Activated CD8-positive, alpha-beta memory T cell treated with anti-CD3 and anti-CD28 coated beads for 1 hour (primary cell): ENCODE measurements at regions not wholly inside any gene's neighbourhood (a gene's known extent, or its start where the extent isn't known, plus 50 kb on each side); places are given as distances from the start of the nearest gene placed in this dataset.

Experiments used
- DNase-seq, 2 donors: peaks; one replicate each; pipeline ENCODE4 v3.0.0-alpha.2; 2020; ENCODE audit warnings: low read depth in 1 of 2; ENCODE audit errors: extremely low read depth in 1 of 2

DNA sequence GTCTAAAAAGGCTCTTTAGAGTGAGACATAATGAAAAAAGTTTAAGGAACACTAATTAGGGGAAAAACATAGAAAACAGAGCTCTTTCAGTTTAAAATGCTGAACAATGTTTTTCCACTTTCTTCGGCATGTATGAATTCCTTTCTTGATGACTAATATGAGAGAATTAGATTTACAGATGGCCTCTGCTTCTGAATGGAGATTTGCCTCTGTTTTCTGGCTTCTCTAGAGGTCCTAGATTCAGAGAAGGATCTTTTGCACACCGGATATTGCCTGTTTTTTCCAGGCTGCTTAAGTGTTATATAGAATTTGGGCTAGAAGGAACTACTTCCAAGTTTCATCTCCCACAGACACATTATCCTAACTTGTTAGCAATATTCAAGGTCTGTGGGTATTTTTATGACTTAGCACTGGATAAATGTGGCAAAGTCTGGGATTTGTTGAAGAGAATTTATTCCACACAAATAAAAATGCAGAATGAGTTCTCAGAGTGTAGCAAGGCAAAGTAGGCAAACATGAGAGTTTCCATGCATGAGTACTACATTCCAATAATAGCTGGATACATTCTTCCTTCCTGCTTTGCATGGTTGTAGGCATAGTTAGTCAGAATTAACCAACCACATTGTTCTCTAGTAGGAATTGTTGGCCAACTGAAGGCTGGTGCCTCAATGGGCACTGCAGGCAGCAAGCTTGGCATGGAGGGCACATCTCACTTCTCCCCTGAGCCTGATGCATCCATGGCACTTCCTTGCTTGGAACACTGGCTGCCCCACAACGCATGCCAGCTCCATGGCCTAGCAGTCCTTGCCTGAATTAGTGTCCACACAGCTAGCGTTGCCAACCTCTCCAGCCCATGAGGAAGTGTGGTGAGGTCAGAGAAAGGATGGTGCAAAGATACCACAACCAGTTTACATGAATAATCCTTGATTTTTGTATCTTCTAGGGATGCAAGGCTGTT lies 224.2 kb downstream of the CLIC5 start:
- no peak for DNase-seq

DNA sequence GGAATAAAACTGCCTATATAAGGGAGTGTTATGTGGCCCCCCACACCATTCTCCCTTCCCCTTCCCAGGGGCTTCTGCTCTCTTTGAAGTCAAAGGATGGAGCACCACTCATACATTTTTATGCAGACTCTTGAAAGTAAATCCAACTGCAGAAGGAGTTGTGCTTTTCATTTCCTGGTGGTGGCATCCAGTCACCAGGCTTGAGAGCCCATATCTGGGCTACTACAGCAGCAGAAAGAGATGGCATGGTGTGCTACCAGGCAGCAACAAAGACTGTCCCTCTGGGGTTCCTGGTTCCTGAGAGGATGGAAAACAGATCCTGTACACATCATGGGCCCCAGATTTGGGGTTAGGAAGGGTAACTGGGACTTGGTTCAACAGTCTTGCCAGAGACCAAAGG lies 226.4 kb downstream of the CLIC5 start:
- no peak for DNase-seq

DNA sequence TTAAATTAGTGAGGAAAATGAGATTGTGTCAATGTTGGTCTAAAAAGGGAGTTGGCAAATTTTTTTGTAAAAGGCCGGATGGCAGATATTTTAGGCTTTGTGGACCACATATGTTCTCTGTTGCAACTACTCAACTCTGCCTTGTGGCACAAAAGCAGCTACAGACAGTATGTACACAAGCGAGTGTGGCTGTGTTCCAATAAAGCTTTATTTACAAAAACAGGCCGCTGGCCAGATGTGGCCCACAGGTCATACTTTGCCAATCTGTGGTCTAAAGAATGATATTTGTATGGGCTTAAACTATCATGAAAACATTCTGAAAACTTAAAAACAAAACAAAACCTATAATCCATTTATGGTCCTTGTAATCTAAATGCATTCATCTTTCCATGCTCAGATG lies 228.3 kb downstream of the CLIC5 start:
- DNase-seq, result no peak

DNA sequence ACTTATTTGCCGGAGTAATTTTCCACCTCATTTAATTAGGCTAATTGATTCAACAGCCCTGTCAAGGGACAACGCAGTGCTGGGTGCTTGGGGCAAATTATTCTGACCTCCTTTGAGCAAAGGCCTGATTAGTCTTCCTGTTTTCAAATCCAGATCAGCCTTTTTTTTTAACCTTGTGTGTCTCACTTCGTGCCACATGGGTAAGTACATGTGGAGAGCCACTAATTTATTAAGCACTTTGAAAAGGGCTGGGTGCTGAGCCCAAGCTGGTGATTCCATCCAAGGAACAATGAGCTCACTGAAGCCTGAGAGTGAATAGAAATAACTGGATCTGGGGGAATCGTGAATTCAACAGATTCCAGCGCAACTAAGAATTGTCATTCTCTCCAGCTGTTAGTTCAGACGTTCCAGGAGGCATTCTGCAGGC lies 229.3 kb downstream of the CLIC5 start:
- DNase-seq, result no peak

DNA sequence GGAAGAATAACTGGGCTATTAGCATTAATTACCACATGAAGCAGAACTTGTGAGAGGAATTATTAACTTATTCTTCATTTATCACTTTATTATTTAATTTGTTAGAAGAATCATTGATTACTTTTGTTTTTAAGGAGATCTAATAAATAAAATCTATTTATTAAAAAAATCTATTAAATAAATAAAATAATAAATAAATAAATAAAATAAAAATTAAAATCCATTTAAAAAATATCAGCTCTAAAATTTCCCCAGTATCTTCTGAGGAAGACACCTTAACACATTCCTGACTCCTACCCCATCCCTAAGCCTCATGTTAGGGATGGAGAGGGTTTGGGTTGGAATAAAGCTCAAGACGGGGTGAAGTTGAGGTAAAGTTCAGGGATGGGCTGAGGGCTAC lies 231.4 kb downstream of the CLIC5 start:
- no peak for DNase-seq

DNA sequence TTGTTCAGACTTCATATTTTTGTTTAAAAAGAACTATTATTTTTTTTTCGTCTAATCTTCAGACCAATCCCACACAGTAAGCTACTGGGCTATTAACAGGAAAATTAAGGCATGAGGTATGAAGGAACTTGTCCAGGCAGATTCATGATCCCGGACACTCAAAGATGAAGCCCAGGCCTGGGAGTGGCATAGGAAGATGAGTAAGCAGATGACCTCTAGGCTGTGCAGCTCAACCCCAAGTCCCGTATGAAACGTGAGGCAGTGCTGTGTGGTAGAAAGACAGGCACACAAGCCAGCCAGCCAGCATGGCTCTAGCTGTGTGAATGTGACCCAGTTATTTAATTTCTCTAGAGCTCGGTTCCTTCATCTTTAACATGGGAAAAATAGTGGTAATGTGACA lies 231.9 kb downstream of the CLIC5 start:
- no peak for DNase-seq

DNA sequence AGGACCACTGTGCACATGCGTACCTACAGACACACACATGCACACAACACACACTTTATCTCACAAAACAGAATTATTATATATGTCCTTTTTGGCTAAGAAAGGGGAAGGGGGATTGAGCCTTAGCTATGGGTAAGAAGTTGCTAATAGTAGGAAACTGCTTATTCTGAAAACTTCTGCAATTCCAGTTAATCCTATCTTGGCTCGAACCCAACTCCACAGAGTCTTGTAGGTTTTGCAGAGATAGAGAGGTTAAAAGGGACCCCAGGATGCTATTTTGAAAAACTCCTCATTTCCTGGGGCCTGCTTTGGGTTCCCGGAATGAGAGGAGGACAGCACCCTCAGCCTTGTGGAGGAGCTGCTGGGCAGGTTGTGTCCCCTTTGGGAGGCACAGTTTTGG lies 233.8 kb downstream of the CLIC5 start:
- no peak for DNase-seq

DNA sequence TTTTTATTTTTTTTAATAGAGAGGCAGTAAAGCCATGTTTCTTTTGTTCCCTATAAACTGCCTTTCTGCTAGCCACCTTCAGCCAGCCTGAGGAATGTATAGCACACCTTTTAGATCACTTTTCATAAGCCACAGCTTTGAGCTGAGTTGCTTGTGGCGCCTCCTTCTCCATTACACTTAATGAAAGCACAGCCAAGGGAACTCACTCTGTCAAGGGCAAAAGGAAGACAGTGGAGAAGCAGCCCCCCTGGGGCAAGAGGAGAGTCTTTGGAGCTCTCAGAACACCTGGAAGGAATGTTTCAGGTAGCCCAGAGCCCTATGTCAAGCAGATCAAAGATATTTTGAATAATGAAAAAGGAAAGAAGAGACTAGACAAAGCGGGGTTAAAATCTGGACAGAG lies 235.1 kb downstream of the CLIC5 start:
- no peak for DNase-seq

DNA sequence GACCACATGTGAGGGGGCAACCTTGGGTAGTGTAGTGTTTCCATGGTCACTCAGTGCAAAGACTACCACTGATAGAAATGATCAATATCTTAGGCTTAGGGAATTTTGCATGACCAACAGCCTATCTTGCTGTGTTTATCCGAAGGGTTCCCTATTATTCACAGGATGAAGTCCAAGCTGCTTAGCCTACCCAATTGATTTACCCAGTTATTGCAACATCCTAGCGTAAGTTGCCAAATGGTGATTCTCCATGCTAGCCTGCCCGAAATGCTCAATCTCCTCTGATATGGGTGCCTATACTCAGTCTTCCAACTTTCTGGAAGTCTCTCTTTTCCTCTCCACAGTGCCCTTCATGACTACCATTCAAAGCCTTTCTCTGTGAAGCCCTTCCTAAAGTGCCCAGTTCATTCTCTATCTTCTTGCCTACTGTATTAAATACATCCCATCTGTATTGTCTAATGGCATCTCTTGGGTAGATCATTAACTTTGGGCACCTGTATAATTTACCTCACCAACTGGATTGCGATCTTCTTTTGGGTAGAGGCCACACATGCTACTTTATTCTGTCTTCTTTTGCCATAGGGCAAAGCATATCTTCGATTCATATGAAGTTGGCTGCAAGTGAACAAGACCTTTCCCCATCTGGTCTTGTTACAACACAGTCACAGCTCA lies 240.5 kb downstream of the CLIC5 start:
- DNase-seq, result no peak

DNA sequence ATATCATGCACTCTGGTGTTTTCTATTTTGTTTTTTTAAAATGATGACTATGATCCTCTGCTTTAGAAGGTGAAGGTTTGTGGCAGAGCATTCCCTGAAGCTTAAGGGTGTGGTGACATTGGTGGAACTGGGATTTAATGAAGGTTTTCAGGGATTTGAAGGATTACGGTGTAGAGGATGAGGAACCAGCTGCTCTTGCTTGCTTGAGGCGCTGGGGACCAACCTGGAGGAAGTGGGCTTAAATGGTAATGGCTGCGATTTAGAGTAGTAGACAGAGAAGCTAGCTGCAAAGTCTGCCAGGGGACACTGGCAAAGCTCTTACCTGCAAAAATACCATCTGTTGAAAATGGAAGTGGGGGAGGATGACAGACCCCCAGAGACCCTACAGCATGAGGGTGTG lies 241.8 kb downstream of the CLIC5 start:
- no peak for DNase-seq

DNA sequence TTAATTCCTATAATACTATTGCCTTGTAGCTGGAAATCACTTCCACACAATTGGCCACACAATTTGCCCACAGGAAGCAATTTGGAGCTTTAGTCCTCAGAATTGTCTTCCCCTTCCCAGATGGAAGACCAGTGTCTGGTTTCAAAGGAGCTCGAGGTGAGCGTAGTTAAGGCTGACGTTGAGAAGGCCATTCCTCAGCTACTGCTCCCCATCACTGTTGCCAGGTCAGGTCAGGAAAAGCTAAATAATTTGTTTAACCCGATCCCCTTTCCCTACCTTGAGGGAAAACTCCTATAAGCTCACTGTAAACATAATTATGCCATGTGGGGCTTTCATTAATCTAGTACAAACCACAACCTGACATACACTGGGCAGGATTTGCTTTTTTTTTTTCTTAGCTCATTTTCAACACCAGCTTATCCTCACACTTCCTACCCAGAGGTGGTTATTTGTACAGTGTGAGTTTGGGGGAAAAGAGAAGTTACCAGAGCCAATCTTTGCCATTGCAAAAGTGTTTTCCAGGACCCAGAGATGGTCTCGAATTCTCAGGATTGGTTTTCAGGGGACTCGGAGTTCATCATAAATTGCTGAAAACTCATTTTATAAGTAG lies 242.7 kb downstream of the CLIC5 start:
- no peak for DNase-seq

DNA sequence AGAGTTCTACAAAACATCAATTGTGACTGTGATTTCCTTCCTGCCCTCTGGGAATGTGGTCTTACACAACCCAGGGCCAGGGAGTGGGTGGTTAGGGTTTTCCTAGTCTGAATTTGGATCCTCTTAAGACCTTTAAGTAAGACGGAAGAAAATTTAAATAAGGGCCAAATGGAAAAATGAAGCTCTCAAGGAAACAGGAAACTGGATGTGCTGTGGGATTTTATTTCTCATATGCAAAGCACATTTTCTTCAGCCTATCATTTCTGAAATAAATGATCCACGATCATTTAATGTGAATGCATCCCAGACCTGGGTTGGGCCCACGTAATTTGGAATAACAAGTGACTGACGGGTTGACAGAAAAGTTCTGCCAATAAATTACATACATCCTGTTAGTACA lies 243.6 kb downstream of the CLIC5 start:
- no peak for DNase-seq

DNA sequence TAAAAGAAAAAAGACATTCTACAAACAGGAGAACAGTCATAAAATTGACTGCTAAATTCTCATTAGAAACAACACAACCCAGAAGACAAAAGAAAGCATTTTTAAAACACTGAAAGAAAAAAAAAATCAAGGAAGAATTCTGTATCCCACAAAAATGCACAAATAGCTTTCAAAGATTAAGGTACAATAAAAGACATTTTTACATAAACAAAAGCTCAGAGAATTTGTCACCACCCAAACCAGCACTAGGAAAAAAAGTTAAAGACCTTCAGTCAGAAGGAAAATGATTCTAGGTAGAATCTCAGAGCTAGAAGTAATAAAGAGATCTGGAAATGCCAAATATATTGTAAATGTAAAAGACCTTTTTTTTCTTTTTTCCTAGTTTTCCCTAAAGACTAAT lies 252.4 kb downstream of the CLIC5 start:
- no peak for DNase-seq

DNA sequence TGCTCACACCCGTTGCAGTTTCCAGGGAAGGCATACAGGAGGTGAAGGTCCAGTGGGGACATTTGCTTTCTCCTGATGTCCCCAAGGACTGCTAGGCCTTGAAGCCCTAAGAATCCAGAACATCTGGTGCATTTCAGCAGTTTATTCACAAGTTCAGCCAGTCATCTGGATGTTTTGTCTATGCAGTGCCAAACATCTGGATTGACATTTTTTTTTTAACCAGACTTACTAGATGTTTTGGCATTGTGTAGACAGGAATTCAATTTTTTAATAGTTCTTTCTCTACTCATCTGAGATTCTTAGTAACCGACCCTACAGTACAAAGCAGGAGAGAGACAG lies 256.2 kb downstream of the CLIC5 start:
- DNase-seq, result no peak

DNA sequence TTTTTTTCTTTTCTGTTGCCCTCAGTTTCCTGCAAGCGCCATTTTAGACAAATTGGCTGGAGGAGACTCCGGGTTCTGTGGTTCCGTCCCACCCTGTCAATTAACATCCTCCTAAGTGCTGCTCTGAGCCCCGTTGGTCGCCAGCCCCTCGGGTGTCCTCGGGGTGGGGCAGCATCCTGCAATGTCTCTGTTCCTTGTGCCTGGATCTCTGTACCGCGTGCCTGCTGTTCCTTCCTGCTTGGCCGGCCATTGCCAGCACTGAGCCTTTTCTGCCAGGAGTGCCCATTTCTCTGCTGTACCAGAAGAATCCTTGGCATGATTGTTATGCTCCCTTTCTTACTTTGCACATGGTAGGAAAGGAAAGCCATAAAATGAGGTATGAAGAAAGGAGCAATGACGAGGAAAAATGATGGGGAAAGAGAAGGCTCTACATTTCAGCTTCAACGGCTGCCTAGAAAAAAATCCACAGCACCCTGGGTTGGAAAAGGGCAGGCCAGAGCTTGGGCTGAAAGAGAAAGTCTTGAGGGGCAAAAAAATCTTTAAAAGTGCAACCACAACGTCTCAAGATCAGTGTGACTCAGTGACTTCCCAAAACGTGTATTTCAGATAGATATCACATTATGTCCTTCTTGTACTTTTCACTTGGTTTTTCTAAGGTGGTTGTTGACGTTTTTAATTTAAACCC lies 256.7 kb downstream of the CLIC5 start:
- DNase-seq, result no peak

DNA sequence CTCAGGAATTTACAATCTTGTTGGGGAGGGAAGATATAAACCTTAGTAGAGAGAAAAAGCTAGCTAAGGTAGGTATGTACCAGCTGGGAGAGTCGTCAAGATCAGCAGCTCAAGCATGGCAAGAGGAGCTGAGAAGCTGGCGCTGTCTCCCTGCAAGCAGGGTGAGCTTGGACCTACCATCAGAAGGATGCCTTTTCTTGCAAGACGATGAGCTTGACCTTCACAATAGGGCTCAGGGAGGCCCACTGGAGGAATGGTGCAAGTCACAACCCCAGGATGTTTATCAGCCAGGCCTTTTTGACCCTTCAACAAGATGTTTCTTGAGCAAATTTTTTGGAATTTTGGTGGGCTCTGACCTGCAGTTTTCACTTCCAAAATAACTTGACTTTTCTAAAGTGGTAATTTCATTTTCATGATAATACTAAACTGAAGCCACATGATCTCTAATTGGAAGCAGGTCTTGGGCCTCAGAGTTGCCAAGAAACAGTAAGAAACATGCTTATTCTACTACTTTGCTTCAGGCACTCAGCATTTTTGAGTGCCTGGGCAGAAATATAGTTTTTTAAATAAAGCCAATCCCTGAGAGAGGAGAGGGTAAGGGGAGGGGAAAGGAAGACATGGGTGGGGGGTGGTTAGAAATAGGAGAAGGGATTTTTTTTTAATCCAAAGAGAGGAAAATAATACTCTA lies 258.1 kb downstream of the CLIC5 start:
- no peak for DNase-seq

DNA sequence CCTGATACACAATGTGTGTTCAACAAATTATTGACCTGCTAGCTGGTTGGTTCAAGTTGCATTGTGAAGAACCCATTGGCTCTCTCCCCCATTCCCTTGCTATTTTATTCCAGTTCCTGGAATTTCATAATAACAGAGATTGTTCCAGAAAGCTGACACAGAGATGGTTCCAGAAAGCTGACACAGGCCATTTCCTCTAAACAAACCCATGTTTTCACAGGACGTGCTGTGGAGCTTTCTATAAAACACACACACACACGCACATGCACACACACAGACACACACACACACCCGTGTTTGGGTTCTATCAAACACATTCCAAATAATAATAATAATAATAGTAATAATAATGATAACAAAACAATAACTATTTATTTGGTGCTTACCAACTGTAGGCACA lies 259.1 kb downstream of the CLIC5 start:
- DNase-seq, result no peak

DNA sequence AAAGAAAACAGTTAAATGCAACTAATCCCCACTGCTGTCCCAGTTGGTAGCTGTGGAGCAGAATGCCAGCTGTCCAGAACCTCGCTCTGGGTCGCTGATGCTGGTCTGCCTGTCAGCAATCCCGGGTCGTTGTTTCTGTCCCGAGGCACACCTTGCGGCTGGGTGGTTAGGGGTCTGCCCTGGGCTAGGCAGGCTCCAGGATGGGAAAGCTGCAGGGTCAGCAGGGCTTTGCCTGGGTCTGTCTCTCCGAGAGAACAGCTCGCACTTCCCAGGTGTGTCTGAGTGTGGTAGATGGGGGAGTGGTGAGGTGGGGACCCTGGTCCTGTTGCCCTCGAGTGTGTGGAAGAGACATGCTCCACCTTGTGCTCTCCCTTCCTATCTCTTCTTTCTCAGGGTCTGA lies 261.2 kb downstream of the CLIC5 start:
- DNase-seq, result no peak

DNA sequence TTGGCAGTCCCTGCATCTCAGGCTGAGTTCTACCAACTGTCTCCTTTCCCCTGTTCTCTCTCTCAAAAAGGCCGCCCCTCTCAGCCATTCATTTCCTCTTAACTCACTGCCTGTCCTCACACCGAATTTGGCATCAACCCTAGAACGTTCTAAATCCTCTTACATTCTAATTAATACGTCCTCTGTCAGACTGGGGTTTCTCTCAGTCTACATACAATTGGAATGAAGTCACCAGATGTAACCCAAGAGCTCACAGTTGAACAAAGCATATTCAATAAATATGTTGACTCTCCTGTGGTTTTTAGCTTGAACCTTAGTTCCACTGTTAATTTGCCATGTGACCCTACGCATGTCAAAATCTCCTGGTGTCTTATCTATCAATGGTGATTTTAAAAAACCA lies 269.6 kb downstream of the CLIC5 start:
- DNase-seq, result no peak

DNA sequence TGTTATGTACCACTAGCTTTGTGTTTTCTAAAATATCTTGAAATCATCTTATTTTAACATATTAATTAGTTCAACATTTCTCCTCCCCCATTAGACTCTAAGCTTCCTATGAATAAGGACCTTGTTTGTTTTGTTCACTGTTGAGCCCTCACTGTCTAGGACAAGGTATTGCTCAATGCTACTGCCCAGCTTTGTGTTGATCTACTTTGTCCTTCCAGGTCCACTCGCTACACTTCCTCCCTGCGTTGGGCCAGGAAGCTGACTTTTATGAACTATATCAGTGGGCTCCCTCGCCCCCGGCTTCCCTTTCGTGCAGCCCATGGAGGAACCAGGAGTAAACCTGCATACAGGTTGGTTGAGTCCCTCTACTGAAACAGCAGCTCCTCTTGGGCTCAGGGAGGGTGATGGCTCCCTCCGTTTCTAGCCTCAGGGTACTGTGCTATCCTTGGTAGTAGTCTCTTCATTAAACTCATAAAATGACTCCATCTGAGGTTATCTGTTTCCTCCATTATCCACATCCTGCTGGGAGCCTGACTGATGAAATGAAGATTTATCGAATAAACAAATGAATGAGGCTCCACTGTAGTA lies 272.5 kb downstream of the CLIC5 start:
- DNase-seq, result no peak

DNA sequence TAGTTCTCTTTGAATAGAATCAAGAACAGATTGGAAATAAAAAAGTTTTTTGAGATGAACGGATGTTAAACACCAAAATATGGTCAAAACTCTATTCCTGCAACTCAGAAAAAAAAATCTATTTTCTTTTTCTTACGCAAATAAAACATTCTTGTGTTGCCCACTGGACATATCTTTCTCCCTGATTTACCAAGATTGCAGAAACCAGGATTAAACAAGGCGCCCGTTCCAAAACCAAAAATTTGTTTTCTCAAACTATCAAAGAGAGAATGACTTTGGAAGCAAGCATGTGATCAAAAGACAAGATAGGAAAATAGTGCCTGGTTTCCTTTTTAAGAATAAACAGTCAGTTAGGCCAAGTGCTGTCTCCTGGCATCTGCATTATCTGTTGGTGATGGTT lies 273.1 kb downstream of the CLIC5 start:
- DNase-seq, result no peak
